ENCODE measurements at regions not wholly inside any gene's neighbourhood (a gene's known extent, or its start where the extent isn't known, plus 50 kb on each side); places are given as distances from the start of the nearest gene placed in this dataset.
A peak's percentile ranks its signal among the peaks of the same experiment; 100 is the strongest.

DNA sequence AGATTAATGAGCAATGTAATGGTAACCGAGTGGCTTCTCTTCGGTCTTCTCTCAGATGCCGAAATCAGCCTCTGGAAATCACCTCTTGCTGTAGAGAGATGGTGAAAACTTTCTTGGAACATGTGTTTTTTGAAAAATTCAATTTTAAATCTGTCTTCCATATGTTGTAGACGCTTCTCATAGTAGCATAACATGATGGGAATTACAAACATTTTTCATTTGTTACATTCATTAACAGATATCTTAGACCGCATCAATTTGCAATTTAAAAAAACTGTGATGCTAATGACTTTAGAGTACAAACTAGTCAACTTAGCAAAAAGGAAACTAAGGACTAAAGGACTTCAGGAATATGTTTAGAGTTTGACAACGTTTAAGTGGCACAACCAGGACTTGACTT, 275.2 kb downstream of the ASXL3 start:
- TF ChIP-seq, protein P1, sequence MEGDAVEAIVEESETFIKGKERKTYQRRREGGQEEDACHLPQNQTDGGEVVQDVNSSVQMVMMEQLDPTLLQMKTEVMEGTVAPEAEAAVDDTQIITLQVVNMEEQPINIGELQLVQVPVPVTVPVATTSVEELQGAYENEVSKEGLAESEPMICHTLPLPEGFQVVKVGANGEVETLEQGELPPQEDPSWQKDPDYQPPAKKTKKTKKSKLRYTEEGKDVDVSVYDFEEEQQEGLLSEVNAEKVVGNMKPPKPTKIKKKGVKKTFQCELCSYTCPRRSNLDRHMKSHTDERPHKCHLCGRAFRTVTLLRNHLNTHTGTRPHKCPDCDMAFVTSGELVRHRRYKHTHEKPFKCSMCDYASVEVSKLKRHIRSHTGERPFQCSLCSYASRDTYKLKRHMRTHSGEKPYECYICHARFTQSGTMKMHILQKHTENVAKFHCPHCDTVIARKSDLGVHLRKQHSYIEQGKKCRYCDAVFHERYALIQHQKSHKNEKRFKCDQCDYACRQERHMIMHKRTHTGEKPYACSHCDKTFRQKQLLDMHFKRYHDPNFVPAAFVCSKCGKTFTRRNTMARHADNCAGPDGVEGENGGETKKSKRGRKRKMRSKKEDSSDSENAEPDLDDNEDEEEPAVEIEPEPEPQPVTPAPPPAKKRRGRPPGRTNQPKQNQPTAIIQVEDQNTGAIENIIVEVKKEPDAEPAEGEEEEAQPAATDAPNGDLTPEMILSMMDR (IDR thresholded peaks at IDR 0.05; ENCODE audit: low read depth, low read length), result no peak
- H3K4me3 ChIP-seq (ENCODE audit: low read depth, low read length), result no peak overlapping the region
- DNase-seq (ENCODE audit: low read depth, low spot score), result no peak
- in situ Hi-C loops (cut with HindIII; ENCODE audit: low sequenced_read_pairs), result no loop called here

DNA sequence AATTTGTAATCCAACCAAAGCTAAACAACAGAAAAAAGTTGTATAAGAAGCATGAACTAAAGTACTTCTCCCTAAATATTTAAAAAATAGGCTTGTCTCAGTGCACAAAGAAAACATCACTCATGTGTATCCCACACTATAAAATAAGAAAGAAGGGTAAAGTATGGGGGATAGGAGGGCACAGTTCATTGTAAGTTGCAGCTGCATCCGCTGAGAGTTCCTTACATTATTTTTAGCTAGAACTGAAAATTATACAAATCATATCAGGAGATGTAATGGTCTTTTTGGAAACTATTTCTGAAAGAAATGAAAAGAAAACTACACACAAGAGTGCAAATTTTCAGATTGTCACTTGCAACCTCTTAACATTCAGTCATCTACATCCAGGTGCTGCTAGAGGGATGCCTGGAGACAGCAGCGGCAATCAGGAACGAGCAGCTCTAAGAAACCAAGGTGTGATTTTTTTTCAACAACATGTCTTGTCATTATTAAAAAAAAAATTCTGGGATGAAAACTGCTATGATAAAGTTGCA, 273.6 kb downstream of the ASXL3 start:
- no peak overlapping the region for H3K4me3 ChIP-seq (ENCODE audit: low read depth, low read length)
- in situ Hi-C loops (cut with HindIII; ENCODE audit: low sequenced_read_pairs), result no loop called here
- TF ChIP-seq, protein P1 (IDR thresholded peaks at IDR 0.05; ENCODE audit: low read depth, low read length), result no peak
- no peak for DNase-seq (ENCODE audit: low read depth, low spot score)

DNA sequence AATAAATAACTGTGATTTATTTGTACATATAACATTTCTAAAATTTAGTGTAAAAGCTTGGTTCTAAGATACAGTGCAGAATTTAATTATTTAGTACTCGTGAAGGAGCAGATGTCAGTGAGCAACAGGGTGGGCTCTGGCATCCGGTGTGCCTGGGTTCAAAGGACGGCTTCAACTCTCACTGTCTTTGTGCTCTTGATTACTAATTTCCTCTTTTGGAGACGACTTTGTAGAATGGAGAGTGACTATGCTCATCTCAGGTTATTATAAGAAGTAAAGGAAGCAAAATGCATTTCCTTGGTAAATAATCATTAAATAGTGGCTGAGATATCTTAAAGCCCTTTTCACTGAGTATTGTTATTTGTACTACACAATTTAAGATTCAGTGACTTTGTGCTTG, 271.7 kb downstream of the ASXL3 start:
- no peak overlapping the region for H3K4me3 ChIP-seq (ENCODE audit: low read depth, low read length)
- TF ChIP-seq, protein P1 (IDR thresholded peaks at IDR 0.05; ENCODE audit: low read depth, low read length), result no peak
- in situ Hi-C loops (cut with HindIII; ENCODE audit: low sequenced_read_pairs), result no loop called here
- DNase-seq (ENCODE audit: low read depth, low spot score), result no peak

DNA sequence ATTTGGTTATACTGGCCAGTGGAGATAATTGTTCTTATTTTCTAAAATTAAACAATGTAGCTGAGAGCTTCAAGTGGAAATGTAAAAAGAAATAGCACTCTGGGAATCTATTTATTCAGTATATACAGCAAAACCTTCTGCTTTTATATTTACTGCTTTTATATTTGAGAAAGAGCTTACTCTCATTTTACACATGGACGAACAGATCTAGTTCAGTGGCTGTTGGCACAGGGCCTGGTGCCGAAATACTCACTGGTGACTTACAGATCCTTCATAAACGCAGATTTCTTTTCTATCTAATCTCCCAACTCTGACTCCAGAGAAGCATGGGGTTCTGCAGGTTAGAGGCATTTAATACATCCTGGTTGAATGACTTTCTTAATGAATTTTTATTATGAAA, 266.2 kb downstream of the ASXL3 start:
- TF ChIP-seq, protein P1 (IDR thresholded peaks at IDR 0.05; ENCODE audit: low read depth, low read length), result no peak
- no peak overlapping the region for H3K4me3 ChIP-seq (ENCODE audit: low read depth, low read length)
- in situ Hi-C loops (cut with HindIII; ENCODE audit: low sequenced_read_pairs), result no loop called here
- DNase-seq (ENCODE audit: low read depth, low spot score), result peak; percentile 5

DNA sequence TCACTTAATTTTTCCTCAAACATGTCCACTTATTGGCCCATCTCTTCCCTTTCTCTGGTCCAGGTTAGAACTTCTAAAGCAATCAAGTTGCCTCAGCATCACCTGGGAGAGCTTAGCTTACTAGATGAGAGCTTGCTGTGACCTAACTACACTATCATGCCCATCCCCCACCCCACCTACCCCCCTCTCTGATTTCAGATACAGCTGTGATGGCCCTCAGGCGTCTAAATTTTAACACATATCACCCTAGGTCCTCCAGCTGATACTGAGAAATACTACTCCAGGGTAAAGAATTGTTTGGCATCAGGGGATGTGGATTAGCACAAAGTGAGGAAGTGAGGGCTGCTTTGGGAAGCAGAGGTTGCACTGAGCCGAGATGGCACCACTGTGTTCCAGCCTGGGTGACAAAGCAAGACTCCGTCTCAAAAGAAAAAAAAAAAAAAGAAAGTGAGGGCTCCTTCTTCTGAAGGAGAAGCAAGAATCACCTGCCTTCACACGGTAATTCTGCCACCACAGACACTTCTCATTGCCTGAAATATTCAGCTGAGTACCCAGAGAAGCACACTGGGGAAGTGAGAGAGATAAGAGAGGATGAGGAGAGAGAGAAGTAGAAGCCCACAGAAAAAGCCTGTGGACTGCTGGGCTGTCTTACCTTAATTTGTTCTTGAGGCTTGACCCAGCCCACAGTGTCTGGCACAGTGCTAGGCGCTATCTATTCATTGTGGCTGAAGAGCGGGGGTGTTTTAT, 263.4 kb downstream of the ASXL3 start:
- in situ Hi-C loops (cut with HindIII; ENCODE audit: low sequenced_read_pairs), result no loop called here
- DNase-seq (ENCODE audit: low read depth, low spot score), result no peak
- TF ChIP-seq, protein P1 (IDR thresholded peaks at IDR 0.05; ENCODE audit: low read depth, low read length), result no peak
- no peak overlapping the region for H3K4me3 ChIP-seq (ENCODE audit: low read depth, low read length)

DNA sequence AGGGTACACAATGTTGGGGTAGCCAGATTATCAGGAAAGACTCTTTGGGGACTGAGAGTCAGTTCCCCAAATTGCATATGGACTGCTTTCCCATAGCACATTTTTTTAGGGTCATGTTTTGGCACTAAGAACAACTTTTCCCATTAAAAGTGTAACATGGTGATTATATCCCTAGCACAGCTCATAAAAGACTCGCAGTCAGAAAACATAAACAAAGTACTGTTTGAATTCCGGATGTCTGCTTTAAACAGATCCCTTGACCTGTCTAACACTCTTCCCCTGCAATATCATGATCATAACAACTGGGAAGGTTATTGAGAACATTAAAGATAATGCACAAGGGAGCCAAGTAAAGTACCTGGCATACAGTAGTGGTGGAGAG, 262.2 kb downstream of the ASXL3 start:
- H3K4me3 ChIP-seq (ENCODE audit: low read depth, low read length), result no peak overlapping the region
- in situ Hi-C loops (cut with HindIII; ENCODE audit: low sequenced_read_pairs), result no loop called here
- TF ChIP-seq, protein P1 (IDR thresholded peaks at IDR 0.05; ENCODE audit: low read depth, low read length), result no peak
- DNase-seq (ENCODE audit: low read depth, low spot score), result no peak
